HG02885 (cell line): ENCODE measurements at regions not wholly inside any gene's neighbourhood (a gene's known extent, or its start where the extent isn't known, plus 50 kb on each side); places are given as distances from the start of the nearest gene placed in this dataset.
"Not testable (repeated sequence)": the region's sequence is repeated elsewhere in the genome, so short reads cannot be mapped to it uniquely, and the experiment has no call there.

ENCODE experiments used
- ATAC-seq: cut with Tn5 transposase; IDR thresholded peaks from one replicate; pipeline ENCODE4 v1.9.1; 2021; ENCODE audit warnings: mild to moderate bottlenecking; ENCODE audit not compliant: unreplicated experiment, poor library complexity

GRCh38 chr5:166582416-166582815 lies 1709.0 kb upstream of the WWC1 start:
- ATAC-seq: no peak

- ATAC-seq: no peak
These were observed 1696.9 kb upstream of the WWC1 start for GRCh38 chr5:166594567-166594966.

DNA sequence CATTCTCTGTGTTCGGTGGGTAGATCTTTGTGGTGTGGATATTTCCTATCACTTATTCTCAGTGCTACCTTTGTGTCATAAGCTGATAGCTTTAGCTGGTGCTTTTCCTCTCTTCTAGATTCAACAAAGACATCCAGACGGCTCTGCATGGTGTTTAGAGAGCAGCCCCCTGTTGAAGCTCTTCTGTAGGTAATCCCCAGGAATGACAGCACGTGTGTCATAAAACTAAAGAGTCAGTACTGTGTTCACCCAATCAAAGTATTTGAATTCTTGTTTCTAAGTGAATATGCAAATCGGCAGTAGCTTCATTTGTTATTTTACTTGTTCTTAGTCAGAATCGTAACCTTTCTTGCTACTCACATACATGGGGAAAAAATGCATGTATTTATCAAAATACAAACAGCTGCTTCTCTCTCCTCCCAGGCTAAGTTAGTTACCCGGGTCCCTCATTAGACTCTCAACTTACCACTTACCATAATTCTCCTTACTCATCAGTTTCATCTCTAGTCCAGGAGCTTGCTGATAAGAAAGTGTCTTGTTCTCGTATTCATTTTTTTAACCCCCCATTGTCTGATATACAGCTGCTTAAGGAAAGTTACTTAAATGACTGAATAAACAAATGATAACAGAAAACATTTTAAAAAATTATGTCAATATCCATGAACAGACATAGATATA lies 1696.0 kb upstream of the WWC1 start:
- no peak for ATAC-seq

GRCh38 chr5:166596043-166596442 lies 1695.4 kb upstream of the WWC1 start:
- no peak for ATAC-seq

GRCh38 chr5:166602271-166602670 lies 1689.2 kb upstream of the WWC1 start:
- no peak for ATAC-seq

GRCh38 chr5:166617507-166617906 lies 1673.9 kb upstream of the WWC1 start:
- ATAC-seq: no peak

- ATAC-seq: no peak
These were observed 1672.9 kb upstream of the WWC1 start for GRCh38 chr5:166618526-166618925.

DNA sequence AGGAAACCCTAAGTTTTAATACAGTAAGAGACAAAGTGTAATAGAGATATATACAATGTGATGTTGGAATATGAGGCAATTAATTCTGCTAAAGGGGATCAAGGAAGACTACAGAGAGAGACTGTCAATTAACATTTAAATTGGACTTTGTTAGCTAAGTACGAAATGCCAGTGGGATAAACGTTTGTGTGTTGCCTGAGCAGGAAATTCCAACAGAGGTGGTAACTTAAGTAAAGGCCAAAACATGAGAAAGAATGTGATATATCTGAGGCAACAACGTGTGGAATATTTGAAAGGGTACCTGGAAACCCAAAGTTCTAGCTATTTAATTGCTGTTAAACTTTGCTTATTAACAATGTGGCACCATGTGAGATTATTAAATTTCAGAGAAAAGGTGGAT lies 1666.9 kb upstream of the WWC1 start:
- no peak for ATAC-seq

DNA sequence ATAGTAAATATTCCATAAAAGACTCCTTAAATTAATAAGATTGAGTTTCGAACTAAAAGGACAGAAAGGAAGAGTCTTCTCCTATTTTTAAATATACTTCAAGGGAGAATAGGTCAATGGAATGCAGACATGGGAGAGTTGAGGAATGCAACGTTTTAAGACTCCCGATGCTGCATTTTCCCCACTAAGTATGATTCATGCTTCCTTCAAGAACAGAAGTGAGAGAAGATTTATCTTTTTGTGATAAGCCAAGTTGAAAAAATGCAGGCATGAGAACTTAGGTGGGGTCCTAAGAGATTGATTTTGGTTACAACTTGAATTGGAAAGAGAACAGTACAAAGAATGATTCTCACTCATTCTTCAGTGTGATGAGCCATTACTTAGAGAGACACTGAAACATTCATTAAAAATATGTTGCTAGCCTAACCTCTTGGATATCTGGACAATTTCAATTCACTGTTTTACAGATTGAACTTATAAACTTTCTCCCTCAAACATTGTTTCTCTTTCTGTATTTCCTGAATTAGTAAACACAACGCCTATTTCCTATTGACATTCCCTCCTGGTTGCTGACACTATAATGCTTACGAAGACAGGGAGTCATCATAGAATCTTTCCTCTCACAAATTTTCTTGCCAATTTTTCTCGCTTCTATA lies 1666.1 kb upstream of the WWC1 start:
- no peak for ATAC-seq

DNA sequence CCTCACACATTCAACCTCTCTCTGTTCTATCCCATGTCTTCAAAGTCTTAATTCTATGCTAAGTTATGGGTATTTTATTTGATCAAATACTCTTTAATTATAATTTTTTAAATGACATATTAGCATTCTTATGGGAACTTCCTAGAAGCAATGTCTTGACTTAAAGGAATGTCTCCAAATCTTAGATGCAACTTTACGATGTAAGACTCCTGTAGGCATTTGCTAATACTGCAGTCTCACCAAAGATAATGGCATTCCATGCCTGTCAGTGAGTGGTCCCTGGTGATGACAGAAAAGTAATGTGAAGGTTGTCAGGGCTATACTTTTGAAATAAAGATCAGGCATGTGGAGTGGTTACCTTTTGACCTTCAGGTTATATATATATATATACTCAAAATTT lies 1654.2 kb upstream of the WWC1 start:
- ATAC-seq: no peak

GRCh38 chr5:166639151-166639550 lies 1652.3 kb upstream of the WWC1 start:
- no peak for ATAC-seq

GRCh38 chr5:166640136-166640535 lies 1651.3 kb upstream of the WWC1 start:
- ATAC-seq: not testable (repeated sequence)

- ATAC-seq: no peak
These were observed 1642.7 kb upstream of the WWC1 start for GRCh38 chr5:166648736-166649135.

DNA sequence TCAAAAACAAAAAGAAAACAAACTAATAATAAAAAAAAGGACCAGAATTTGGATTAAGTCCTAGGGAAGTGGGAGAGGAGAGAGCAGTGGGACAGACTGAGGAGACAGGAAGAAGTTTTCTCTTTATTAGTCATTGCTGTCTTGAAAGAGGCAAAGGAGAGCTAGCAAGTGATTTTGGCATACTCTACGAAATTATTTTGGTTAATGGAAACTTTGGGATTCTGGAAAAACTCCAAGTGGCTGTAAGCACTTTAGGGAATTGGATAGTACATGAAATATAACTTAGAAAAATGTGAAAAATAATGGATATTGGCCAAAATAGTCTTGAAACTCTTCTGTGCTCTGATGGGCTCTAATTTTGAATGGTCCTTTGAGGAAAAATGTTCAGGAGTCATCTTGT lies 1641.8 kb upstream of the WWC1 start:
- ATAC-seq: no peak

GRCh38 chr5:166651234-166651633 lies 1640.2 kb upstream of the WWC1 start:
- ATAC-seq: no peak

DNA sequence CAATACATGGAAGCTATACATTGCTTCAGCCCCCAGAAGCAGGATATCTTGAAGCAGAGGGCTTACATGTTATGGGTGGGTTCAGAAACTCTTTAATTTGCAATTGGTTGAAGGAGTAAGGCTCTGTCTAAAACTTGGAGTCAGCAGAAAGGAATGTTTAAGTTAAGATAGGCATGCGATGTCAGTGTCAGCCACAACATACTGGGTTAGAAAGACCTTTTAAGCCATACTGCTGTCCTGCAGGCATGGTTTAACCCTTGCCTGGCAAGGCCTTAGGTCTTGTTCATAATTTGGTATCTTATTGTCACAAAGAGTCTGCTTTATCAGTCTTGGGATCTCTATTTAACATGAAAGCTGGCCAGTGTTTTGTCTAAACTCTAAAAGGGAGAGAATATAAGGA lies 1619.6 kb upstream of the WWC1 start:
- no peak for ATAC-seq

DNA sequence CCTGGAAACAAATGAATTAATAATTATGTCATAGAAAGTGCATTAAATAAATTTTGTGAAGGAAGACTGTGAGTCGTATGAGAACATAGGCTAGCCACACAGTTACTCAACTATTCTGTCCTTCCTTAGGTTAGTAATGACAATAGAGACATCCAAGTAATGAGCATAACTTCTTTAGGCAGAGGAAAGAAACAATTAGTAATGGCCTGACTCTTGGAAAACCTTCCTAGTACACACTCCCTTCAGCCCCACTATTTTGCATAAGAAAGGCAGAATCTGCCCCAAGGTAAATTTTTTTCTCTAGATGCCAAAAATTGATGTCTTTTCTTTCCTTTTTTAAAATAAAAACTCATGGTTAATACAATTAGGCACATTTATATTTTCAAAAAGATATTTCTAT lies 1619.0 kb upstream of the WWC1 start:
- ATAC-seq: no peak

- ATAC-seq: no peak
These were observed 1613.6 kb upstream of the WWC1 start for GRCh38 chr5:166677891-166678290.

- no peak for ATAC-seq
These were observed 1612.1 kb upstream of the WWC1 start for GRCh38 chr5:166679331-166679730.

- no peak for ATAC-seq
These were observed 1596.1 kb upstream of the WWC1 start for GRCh38 chr5:166695326-166695725.

DNA sequence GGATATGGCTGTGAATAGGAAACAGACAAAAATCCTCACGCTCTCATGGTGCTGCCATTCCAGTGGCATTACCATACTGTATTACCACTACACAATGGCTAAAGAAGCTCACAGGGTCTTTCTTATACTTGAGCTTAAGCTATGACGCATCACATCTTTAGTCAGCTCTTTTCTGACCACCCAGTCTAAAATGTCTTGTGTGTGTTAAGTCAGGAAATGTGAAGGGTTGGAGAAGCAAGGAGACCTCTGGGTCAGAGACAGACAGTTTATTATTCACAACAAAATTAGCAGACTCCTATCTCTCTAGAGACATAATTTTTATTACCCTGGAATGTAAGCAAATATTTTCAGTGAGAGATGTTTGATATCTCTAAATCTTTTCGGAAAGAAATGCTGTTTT lies 1583.2 kb upstream of the WWC1 start:
- ATAC-seq: no peak

DNA sequence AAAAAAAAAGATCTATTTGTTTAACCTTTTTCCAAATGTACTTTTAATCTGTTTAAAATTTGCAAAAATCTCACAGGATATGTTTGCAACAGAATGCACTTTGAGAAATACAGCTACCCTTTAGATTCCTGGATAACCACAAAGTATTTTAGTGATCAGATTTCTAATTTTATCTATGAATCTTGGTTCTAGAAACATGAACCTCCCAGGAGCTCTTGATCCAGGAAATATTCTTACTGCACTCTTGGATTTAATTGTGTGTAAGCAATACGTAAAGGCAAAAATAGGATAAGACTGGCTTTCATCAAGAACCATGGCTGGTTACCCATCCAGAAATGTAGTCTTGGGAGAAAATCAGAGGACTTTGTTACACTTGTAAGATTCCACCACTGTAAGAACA lies 1581.8 kb upstream of the WWC1 start:
- no peak for ATAC-seq
